ENCODE measurements at regions not wholly inside any gene's neighbourhood (a gene's known extent, or its start where the extent isn't known, plus 50 kb on each side); places are given as distances from the start of the nearest gene placed in this dataset.

DNA sequence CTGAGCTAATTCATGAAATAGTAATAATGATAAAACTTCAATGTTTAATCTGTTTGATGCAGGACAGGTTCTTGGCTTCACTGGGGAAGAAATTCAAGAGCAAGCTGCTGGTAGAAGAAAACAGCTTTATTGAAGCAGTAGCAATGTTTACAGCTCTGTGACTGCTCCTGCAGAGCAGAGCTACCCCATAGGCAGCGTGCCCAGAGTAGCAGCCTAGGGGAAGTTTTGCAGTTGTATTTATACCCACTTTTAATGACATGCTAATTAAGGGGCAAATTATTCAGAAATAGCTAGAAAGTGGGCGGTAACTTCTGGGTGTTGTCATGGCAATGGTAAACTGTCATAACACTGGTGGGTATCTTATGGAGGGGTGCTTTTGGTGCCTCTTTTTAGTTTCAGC, 518.0 kb downstream of the RFPL4B start:
- TF ChIP-seq, protein P1, sequence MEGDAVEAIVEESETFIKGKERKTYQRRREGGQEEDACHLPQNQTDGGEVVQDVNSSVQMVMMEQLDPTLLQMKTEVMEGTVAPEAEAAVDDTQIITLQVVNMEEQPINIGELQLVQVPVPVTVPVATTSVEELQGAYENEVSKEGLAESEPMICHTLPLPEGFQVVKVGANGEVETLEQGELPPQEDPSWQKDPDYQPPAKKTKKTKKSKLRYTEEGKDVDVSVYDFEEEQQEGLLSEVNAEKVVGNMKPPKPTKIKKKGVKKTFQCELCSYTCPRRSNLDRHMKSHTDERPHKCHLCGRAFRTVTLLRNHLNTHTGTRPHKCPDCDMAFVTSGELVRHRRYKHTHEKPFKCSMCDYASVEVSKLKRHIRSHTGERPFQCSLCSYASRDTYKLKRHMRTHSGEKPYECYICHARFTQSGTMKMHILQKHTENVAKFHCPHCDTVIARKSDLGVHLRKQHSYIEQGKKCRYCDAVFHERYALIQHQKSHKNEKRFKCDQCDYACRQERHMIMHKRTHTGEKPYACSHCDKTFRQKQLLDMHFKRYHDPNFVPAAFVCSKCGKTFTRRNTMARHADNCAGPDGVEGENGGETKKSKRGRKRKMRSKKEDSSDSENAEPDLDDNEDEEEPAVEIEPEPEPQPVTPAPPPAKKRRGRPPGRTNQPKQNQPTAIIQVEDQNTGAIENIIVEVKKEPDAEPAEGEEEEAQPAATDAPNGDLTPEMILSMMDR (IDR thresholded peaks at IDR 0.05; ENCODE audit: extremely low read depth, insufficient read depth, missing control alignments) = no peak
- in situ Hi-C loops (cut with MboI; ENCODE audit: low pct_unique_long_range_greater_than_20kb, low sequenced_read_pairs, unreplicated experiment) = no loop called here

DNA sequence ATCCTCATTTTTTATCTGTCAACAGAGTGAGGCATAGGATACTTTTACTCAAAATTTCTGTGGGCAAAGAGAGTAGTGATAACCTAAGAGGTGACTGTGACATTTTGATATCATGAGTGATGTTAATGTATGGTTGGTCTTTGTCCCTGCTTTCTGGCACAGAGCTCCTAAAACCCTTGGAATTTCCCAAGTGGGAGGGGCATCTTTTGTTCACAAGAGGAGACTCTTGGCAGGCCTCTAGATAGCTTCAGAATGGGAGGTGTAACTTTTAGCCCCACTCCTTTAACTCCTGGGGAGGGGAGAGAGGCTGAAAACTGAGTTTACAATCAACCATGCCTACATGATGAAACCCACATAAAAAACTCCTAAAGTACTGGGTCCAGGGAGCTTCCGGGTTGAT, 527.8 kb downstream of the RFPL4B start:
- TF ChIP-seq, protein P1 (IDR thresholded peaks at IDR 0.05; ENCODE audit: extremely low read depth, insufficient read depth, missing control alignments) = no peak
- in situ Hi-C loops (cut with MboI; ENCODE audit: low pct_unique_long_range_greater_than_20kb, low sequenced_read_pairs, unreplicated experiment) = no loop called here
- DNase-seq (ENCODE audit: low spot score) = no peak

More for the DNA sequence above, 518.0 kb downstream of the RFPL4B start:
- no peak for DNase-seq (ENCODE audit: low spot score)

DNA sequence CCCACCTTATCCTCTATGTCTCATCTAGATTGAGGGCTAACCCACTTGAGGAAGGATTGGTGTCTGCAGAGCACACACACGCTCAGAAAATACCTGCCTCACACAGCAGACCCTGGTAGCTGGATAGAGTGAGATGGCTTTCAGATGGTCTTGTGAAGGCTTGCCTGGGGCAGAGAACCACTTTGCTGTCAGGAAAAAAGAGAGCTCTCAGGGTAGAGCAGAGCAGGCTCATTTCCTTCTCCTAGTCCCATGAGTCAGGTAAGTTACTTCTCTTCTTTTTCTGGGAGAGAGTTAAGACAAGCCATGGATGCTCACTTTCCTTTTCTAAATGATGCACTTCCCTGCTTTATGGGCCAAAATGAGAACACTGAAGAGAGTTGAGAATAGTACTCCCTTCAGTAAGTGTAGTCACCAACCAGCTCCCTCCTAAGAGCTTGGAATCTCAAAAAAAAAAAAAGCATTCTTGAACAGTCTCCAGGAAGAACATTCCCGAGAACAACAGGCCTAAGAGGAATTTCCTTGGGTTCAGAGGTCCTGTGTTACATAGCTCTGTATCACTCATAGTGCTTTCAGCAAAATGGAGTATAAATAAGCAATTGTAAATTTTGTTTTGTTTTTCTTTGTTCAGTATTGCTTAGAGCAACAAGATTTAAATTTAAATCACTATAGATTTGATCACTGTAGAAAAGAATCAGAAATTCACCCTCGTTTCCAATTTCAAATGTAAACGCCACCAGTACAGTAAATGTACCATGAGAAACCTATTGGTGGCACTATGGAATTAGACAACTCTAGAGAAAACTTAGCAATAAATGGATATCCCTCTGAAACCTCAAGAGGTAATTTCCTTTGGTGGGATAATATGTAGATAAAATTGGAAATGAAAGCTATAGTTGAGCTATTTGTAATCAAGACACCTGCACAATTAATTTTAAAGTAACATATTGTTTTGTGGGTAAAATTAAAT, 530.3 kb downstream of the RFPL4B start:
- in situ Hi-C loops (cut with MboI; ENCODE audit: low pct_unique_long_range_greater_than_20kb, low sequenced_read_pairs, unreplicated experiment) = no loop called here
- no peak for DNase-seq (ENCODE audit: low spot score)

DNA sequence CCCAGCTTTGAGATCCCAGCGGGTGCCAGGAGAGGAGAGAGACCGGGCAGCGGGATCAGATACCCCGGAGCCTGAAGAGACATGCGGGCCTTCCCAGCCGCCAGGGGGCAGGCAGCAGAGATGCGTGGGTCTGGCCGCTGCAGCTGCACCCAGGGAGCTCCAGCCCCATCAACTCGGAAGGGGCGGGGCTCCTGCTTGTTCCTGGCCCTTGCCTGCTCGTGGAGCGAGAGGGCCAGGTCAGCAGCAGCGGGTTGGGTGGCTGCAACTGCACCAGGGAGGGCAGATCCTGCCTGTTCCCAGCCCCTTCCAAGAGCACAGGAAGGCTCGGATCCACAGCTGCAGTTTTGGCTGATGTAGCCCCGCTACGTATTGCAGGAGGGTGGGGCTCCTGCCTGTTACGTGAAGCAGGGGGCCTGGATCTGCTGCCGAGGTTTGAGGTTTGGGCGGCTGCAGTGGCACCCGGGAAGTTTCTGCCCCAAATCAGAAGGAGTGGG, 532.8 kb downstream of the RFPL4B start:
- no peak for DNase-seq (ENCODE audit: low spot score)
- in situ Hi-C loops (cut with MboI; ENCODE audit: low pct_unique_long_range_greater_than_20kb, low sequenced_read_pairs, unreplicated experiment) = no loop called here
- TF ChIP-seq, protein P1 (IDR thresholded peaks at IDR 0.05; ENCODE audit: extremely low read depth, insufficient read depth, missing control alignments) = peak; percentile 2

More for the DNA sequence above, 530.3 kb downstream of the RFPL4B start:
- TF ChIP-seq, protein P1 (IDR thresholded peaks at IDR 0.05; ENCODE audit: extremely low read depth, insufficient read depth, missing control alignments) = peak; percentile 12

DNA sequence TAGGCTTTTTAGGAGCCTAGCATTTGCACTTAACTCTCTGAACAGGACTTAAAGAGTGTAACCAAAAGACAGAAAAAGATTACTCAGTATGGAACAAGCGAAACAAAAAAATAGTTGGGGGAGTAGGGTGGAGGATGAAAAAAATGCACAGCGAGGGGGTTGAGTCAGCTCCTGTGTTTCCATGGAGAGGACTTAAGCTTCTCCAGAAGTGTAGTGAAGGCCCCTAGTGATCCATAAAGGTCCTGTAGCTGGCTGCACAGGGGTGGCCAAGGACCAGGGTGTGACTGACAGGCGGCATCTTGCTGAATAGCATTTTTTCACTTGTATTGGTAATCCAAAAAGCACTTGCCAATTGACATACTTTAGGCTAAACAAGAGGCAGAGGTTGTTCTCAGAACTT, 533.9 kb downstream of the RFPL4B start:
- no peak for DNase-seq (ENCODE audit: low spot score)
- in situ Hi-C loops (cut with MboI; ENCODE audit: low pct_unique_long_range_greater_than_20kb, low sequenced_read_pairs, unreplicated experiment) = no loop called here
- TF ChIP-seq, protein P1 (IDR thresholded peaks at IDR 0.05; ENCODE audit: extremely low read depth, insufficient read depth, missing control alignments) = no peak

DNA sequence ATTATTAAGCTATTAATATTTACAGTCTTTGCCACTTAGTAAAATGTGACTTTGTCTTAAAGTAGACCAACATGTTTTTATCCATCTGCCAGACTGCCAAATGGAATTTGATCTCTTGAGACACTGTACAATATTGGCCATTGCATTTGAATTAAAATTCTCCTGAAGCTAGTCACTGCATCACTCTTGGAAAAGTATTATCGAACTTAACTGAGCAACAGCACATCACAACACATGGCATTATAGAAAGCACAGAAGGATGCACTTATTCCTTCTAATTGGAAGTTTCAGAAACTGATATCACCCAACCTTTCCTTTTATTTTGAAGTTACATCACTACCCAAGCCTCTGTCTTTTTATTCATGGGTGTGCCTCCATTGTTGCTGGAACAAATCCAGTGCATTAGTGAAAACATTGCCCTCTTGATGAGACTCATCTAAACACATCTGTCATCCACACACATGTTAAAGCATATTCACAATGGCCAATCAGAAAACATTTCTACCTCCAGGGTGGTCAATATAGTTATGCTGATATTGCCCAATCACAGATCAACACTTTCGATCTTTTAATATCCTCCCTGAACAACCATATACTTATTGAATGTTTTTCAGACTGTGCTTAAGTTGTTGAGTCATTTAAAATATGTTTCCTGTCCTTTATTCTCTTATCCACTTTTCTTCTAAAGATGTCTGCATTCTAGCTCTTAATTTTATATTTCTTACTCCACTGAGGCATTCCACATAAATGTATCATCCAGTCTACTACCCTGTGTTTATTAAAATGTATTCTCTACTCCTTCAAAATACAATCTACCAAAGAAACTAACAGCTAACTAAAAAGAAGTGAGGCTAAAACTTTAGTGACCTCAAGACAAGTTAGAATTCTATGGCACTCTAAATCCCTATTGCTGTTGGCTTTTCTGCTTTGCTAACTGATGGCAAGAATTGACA, 535.0 kb downstream of the RFPL4B start:
- no peak for DNase-seq (ENCODE audit: low spot score)
- in situ Hi-C loops (cut with MboI; ENCODE audit: low pct_unique_long_range_greater_than_20kb, low sequenced_read_pairs, unreplicated experiment) = no loop called here
- TF ChIP-seq, protein P1 (IDR thresholded peaks at IDR 0.05; ENCODE audit: extremely low read depth, insufficient read depth, missing control alignments) = no peak
